Ovary (tissue), 7 donors: ENCODE measurements at regions not wholly inside any gene's neighbourhood (a gene's known extent, or its start where the extent isn't known, plus 50 kb on each side); places are given as distances from the start of the nearest gene placed in this dataset.

Experiments
- DNase-seq, 5 donors: peaks; one replicate each; pipeline ENCODE4 v3.0.0-alpha.2; 2019 to 2020
- H3K27ac ChIP-seq, 2 donors: fragments of 200-600 bp; one replicate each; pipeline versions ENCODE4 v1.5.1 to v1.8.0; 2019 to 2022
- H3K27me3 ChIP-seq: fragments of 200-600 bp; one replicate; pipeline ENCODE4 v1.8.0; 2022
- H3K36me3 ChIP-seq: fragments of 200-600 bp; sonication (generic); one replicate; pipeline ENCODE4 v1.5.1; 2019
- H3K4me1 ChIP-seq: one replicate; pipeline ENCODE4 v1.8.1; 2013; ENCODE audit warnings: mild to moderate bottlenecking, moderate library complexity; ENCODE audit not compliant: insufficient read depth
- H3K4me3 ChIP-seq: fragments of 200-600 bp; sonication (generic); one replicate; pipeline ENCODE4 v1.5.1; 2017
- H3K9me3 ChIP-seq, 2 donors: fragments of 200-600 bp in 1 of 2; sonication (generic) in 1 of 2; one replicate each; pipeline versions ENCODE4 v1.5.1 to v1.8.1; 2013 to 2019; ENCODE audit warnings: mild to moderate bottlenecking in 1 of 2, moderate library complexity in 1 of 2
- CTCF ChIP-seq, 3 donors: fragments of 450-650 bp in 2 of 3; fragments of 200-600 bp in 1 of 3; IDR thresholded peaks; one replicate each; pipeline versions ENCODE4 v1.5.1 to v1.8.0; 2016 to 2022; ENCODE audit warnings: antibody characterized with exemption in 3 of 3, mild to moderate bottlenecking in 1 of 3
- EP300 ChIP-seq: sonication (generic); formaldehyde crosslinking; IDR thresholded peaks from one replicate; pipeline ENCODE4 v1.6.1; 2017; ENCODE audit warnings: antibody characterized with exemption
- POLR2A ChIP-seq: fragments of 450-650 bp; IDR thresholded peaks from one replicate; pipeline ENCODE4 v1.6.1; 2017; ENCODE audit warnings: antibody characterized with exemption, mild to moderate bottlenecking, moderate library complexity
- WGBS, 3 donors: extraction: QIAGEN DNeasy Blood & Tissue Kit in 1 of 3; methylation state at CpG; one replicate each; pipeline versions ENCODE4 v1.1.5 to v1.1.7; 2013 to 2017; 5-methylcytosine and 5-hydroxymethylcytosine counted together
- intact Hi-C, 4 donors: fragments of 100-400 bp; cut with DNase I; formaldehyde crosslinking; loops; one replicate each; pipeline versions ENCODE4 v1.11.0 to v1.15.1; 2022 to 2023
- donor health status: DM: no; HTN: no; CAD: no; lungs with moderate emphysema.
- donor health status: DM: no; HTN: no; CAD: no.
- donor health status: Bipolar disorder and iron deficiency.
- donor health status: DM: no; HTN: no; CAD: no.
- donor health status: DM: yes; HTN: yes; CAD: no.

DNA sequence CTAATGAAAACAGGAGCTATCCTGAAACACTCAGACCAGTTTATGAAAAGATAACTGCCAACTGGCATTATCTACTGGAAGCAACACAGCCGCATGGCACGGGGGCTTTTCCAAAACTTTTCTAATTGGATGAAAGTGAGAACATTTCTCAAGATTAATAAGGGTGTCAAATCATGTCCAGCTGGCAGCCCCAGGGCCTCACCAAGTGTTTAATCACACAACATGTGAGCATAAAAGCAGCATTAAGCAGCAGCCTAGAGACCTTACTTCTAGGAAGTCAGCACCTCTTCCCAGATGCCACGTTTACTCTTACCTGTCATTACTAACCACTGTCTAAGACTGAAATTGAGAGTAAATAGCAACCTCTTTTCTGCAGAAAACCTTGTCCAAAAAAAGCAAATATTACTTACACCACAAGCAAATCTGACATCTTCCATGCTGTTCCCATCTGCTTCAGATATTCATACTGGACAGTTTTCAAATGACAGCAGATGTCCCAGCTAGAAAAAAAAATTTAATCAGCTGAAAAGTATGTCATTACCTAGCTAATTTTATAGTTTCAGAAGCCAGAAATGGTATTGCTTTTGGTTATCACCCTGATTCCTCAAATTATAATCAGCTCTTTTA, 341.5 kb upstream of the ZP4 start:
- TF ChIP-seq CTCF (IDR thresholded peaks at IDR 0.05) (no peak), POLR2A (no peak), EP300 (no peak)
- 8 to 19% (median 9%) methylated on average over 3 of the region's 3 CpGs for WGBS, 3 donors
- H3K4me3 ChIP-seq, result no peak overlapping the region

GRCh38 chr1:238226810-238227209, 336.1 kb upstream of the ZP4 start:
- no peak for DNase-seq
- intact Hi-C loops, result no loop called here
- Histone ChIP-seq H3K27me3 (no peaks in the 10 kb centered on the region), H3K4me1 (no peaks in the 10 kb centered on the region), H3K36me3 (no peaks in the 10 kb centered on the region), H3K4me3 (no peak overlapping the region), H3K27ac (no peak overlapping the region), H3K9me3 (no peaks in the 10 kb centered on the region)
- TF ChIP-seq EP300 (no peak), POLR2A (no peak), CTCF (IDR thresholded peaks at IDR 0.05) (no peak)
- WGBS, 3 donors, result 54 to 66% (median 63%) methylated on average over 2 of the region's 2 CpGs

More for the DNA sequence above, 341.5 kb upstream of the ZP4 start:
- no peak for DNase-seq
- no peaks in the 10 kb centered on the region for H3K4me1 ChIP-seq
- no peaks in the 10 kb centered on the region for H3K36me3 ChIP-seq
- H3K27ac ChIP-seq, result no peak overlapping the region
- intact Hi-C loops, result no loop called here
- no peaks in the 10 kb centered on the region for H3K9me3 ChIP-seq
- H3K27me3 ChIP-seq, result no peaks in the 10 kb centered on the region

DNA sequence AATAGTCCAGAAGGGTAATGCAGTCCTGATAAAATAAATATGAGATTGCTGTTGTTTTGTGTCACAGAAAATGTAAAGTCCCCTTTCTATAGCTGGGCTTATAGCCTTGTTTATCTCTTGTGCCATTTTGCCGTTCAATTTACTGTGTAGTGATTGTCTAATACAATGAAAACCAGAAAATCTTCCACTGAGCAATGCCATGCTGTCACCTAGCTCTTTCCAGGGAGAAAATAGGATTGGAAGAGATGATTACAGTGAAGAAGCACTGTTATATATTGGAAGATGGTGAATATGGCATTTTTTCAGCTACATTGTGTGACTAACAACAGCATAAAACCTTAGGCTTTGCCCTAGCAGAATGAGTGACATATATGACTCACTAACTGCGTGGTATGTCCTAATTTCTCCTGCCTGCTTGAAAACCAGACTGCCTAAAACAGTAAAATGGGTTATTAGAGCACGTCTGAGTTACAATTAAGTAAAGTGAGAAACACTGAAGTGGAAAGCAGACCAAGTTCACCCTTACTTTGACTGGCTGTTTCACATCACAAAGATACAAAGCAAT, 332.4 kb upstream of the ZP4 start:
- Histone ChIP-seq H3K36me3 (no peaks in the 10 kb centered on the region), H3K4me3 (no peak overlapping the region), H3K27me3 (no peaks in the 10 kb centered on the region), H3K27ac (no peak overlapping the region), H3K9me3 (no peaks in the 10 kb centered on the region), H3K4me1 (no peaks in the 10 kb centered on the region)
- WGBS, 3 donors, result 76 to 79% (median 77%) methylated on average over 3 of the region's 3 CpGs
- intact Hi-C loops, result no loop called here
- TF ChIP-seq POLR2A, result no peak
- no peak for TF ChIP-seq CTCF (IDR thresholded peaks at IDR 0.05)
- no peak for TF ChIP-seq EP300
- no peak for DNase-seq

GRCh38 chr1:238221738-238222137, 331.0 kb upstream of the ZP4 start:
- Histone ChIP-seq H3K4me3 (no peak overlapping the region), H3K27ac (no peak overlapping the region), H3K27me3 (no peaks in the 10 kb centered on the region), H3K4me1 (no peaks in the 10 kb centered on the region), H3K9me3 (no peaks in the 10 kb centered on the region), H3K36me3 (no peaks in the 10 kb centered on the region)
- 53 to 79% (median 74%) methylated on average over 4 of the region's 4 CpGs for WGBS, 3 donors
- TF ChIP-seq CTCF (IDR thresholded peaks at IDR 0.05) (no peak), POLR2A (no peak), EP300 (no peak)
- intact Hi-C loops, result no loop called here
- DNase-seq, result no peak
